Mesendoderm (in vitro differentiated cells): ENCODE measurements at regions not wholly inside any gene's neighbourhood (a gene's known extent, or its start where the extent isn't known, plus 50 kb on each side); places are given as distances from the start of the nearest gene placed in this dataset.
A peak's percentile ranks its signal among the peaks of the same experiment; 100 is the strongest.

Experiments
- DNase-seq: peaks from one replicate; pipeline ENCODE4 v3.0.0; 2013
- H2AK5ac ChIP-seq: 2 replicates; pipeline ENCODE4 v1.6.1; 2013; ENCODE audit warnings: low read length, inconsistent platforms
- H2BK120ac ChIP-seq: 2 replicates; pipeline ENCODE4 v1.6.1; 2013; ENCODE audit warnings: low read depth, mild to moderate bottlenecking, low read length, moderate library complexity, mixed read lengths
- H2BK15ac ChIP-seq: replicated peaks from 2 replicates; pipeline ENCODE4 v1.6.1; 2013; ENCODE audit warnings: low read depth, mild to moderate bottlenecking, moderate library complexity
- H2BK5ac ChIP-seq: 2 replicates; pipeline ENCODE4 v1.6.1; 2013; ENCODE audit warnings: low read length, inconsistent platforms
- H3K18ac ChIP-seq: 2 replicates; pipeline ENCODE4 v1.6.1; 2013; ENCODE audit warnings: mild to moderate bottlenecking, low read length, mixed read lengths
- H3K23ac ChIP-seq: one replicate; pipeline ENCODE4 v1.6.1; 2013; ENCODE audit warnings: low read length
- H3K27ac ChIP-seq: 2 replicates; pipeline ENCODE4 v1.5.1; 2013; ENCODE audit warnings: low read depth, mild to moderate bottlenecking, inconsistent platforms, low read length, moderate library complexity
- H3K27me3 ChIP-seq: 2 replicates; pipeline ENCODE4 v1.6.1; 2013; ENCODE audit warnings: low read length, control low read depth, mild to moderate bottlenecking, inconsistent platforms; ENCODE audit not compliant: insufficient read depth, poor library complexity
- H3K36me3 ChIP-seq: 2 replicates; pipeline ENCODE4 v1.6.1; 2013; ENCODE audit warnings: low read length, inconsistent platforms; ENCODE audit not compliant: control insufficient read depth, insufficient read depth
- H3K4ac ChIP-seq: one replicate; pipeline ENCODE4 v1.6.1; 2013; ENCODE audit warnings: low read depth, mild to moderate bottlenecking, low read length, moderate library complexity
- H3K4me1 ChIP-seq: 2 replicates; pipeline ENCODE4 v1.6.1; 2013; ENCODE audit warnings: low read depth, low read length, inconsistent platforms; ENCODE audit not compliant: control insufficient read depth
- H3K4me2 ChIP-seq: 2 replicates; pipeline ENCODE4 v1.6.1; 2013; ENCODE audit warnings: low read length
- H3K4me3 ChIP-seq: 2 replicates; pipeline ENCODE4 v1.5.1; 2013; ENCODE audit warnings: mild to moderate bottlenecking, low read length
- H3K56ac ChIP-seq: one replicate; pipeline ENCODE4 v1.6.1; 2013; ENCODE audit warnings: low read length
- H3K79me1 ChIP-seq: 2 replicates; pipeline ENCODE4 v1.6.1; 2013; ENCODE audit warnings: low read length, inconsistent platforms
- H3K79me2 ChIP-seq: 2 replicates; pipeline ENCODE4 v1.6.1; 2013; ENCODE audit warnings: mild to moderate bottlenecking, low read length; ENCODE audit not compliant: control insufficient read depth, insufficient read depth
- H3K9ac ChIP-seq: 2 replicates; pipeline ENCODE4 v1.6.1; 2013; ENCODE audit warnings: low read length, inconsistent platforms
- H4K5ac ChIP-seq: one replicate; pipeline ENCODE4 v1.6.1; 2013; ENCODE audit warnings: low read length
- H4K8ac ChIP-seq: one replicate; pipeline ENCODE4 v1.6.1; 2013; ENCODE audit warnings: low read depth, mild to moderate bottlenecking, control low read depth, low read length, moderate library complexity
- WGBS: extraction: QIAGEN DNeasy Blood & Tissue Kit; methylation state at CpG from one replicate; pipeline ENCODE4 v1.1.7; 2013; ENCODE audit warnings: low lambda C conversion rate, missing lambda C conversion rate; ENCODE audit not compliant: insufficient coverage; ENCODE audit errors: extremely low coverage; 5-methylcytosine and 5-hydroxymethylcytosine counted together

- WGBS = no CpG with 5 or more reads among the region's 2 CpGs
Measured at GRCh38 chr5:155765715-155766114, 561.2 kb upstream of the SGCD start.

GRCh38 chr5:155767470-155767869 is 559.5 kb upstream of the SGCD start:
- Histone ChIP-seq H2BK5ac (no peak overlapping the region), H4K5ac (no peak overlapping the region), H3K4me2 (no peak overlapping the region), H3K18ac (no peak overlapping the region), H3K4me3 (no peak overlapping the region), H3K36me3 (no peaks in the 10 kb centered on the region), H3K79me1 (no peaks in the 10 kb centered on the region), H2AK5ac (no peak overlapping the region), H4K8ac (no peak overlapping the region), H3K9ac (no peak overlapping the region), H3K27me3 (no peaks in the 10 kb centered on the region), H3K4ac (no peak overlapping the region), H2BK15ac (no peak overlapping the region), H3K56ac (no peak overlapping the region), H3K4me1 (no peaks in the 10 kb centered on the region), H3K23ac (no peak overlapping the region), H2BK120ac (no peak overlapping the region), H3K79me2 (no peaks in the 10 kb centered on the region), H3K27ac (no peak overlapping the region)
- no CpG with 5 or more reads among the region's 2 CpGs for WGBS
- DNase-seq = no peak

More at GRCh38 chr5:155765715-155766114, 561.2 kb upstream of the SGCD start:
- Histone ChIP-seq H2BK5ac (no peak overlapping the region), H2BK15ac (no peak overlapping the region), H3K27me3 (no peaks in the 10 kb centered on the region), H3K79me1 (no peaks in the 10 kb centered on the region), H3K56ac (no peak overlapping the region), H3K4me1 (no peaks in the 10 kb centered on the region), H3K4me3 (no peak overlapping the region), H3K4me2 (no peak overlapping the region), H4K5ac (no peak overlapping the region), H3K27ac (no peak overlapping the region), H4K8ac (no peak overlapping the region), H3K4ac (no peak overlapping the region), H3K18ac (no peak overlapping the region), H3K79me2 (no peaks in the 10 kb centered on the region), H2BK120ac (no peak overlapping the region), H3K23ac (no peak overlapping the region), H3K9ac (no peak overlapping the region), H2AK5ac (no peak overlapping the region), H3K36me3 (no peaks in the 10 kb centered on the region)
- no peak for DNase-seq

- Histone ChIP-seq H3K23ac (no peak overlapping the region), H2BK15ac (no peak overlapping the region), H2AK5ac (no peak overlapping the region), H3K4me2 (no peak overlapping the region), H2BK5ac (no peak overlapping the region), H3K4me3 (no peak overlapping the region), H3K79me1 (no peaks in the 10 kb centered on the region), H2BK120ac (no peak overlapping the region), H4K5ac (no peak overlapping the region), H3K56ac (no peak overlapping the region), H3K4me1 (no peaks in the 10 kb centered on the region), H3K36me3 (no peaks in the 10 kb centered on the region), H4K8ac (no peak overlapping the region), H3K27me3 (no peaks in the 10 kb centered on the region), H3K9ac (no peak overlapping the region), H3K18ac (no peak overlapping the region), H3K79me2 (no peaks in the 10 kb centered on the region), H3K4ac (no peak overlapping the region), H3K27ac (no peak overlapping the region)
- WGBS = no CpG with 5 or more reads among the region's 3 CpGs
- no peak for DNase-seq
Measured at GRCh38 chr5:155768332-155768731, 558.6 kb upstream of the SGCD start.

- H4K8ac ChIP-seq = no peak overlapping the region
- peak; percentile 37 for DNase-seq
- no peak overlapping the region for H3K18ac ChIP-seq
- H3K79me1 ChIP-seq = no peaks in the 10 kb centered on the region
- H3K4me2 ChIP-seq = no peak overlapping the region
- no peak overlapping the region for H4K5ac ChIP-seq
- H3K23ac ChIP-seq = no peak overlapping the region
- H3K4me3 ChIP-seq = no peak overlapping the region
- WGBS = no CpG with 5 or more reads among the region's 4 CpGs
- H3K27me3 ChIP-seq = no peaks in the 10 kb centered on the region
- H2BK120ac ChIP-seq = no peak overlapping the region
- H3K79me2 ChIP-seq = no peaks in the 10 kb centered on the region
- no peak overlapping the region for H3K27ac ChIP-seq
- no peaks in the 10 kb centered on the region for H3K4me1 ChIP-seq
- H3K36me3 ChIP-seq = no peaks in the 10 kb centered on the region
- no peak overlapping the region for H2BK5ac ChIP-seq
- H2BK15ac ChIP-seq = no peak overlapping the region
- no peak overlapping the region for H3K56ac ChIP-seq
- H3K4ac ChIP-seq = no peak overlapping the region
- no peak overlapping the region for H3K9ac ChIP-seq
- no peak overlapping the region for H2AK5ac ChIP-seq
Measured at GRCh38 chr5:155772009-155772662, 554.8 kb upstream of the SGCD start.

GRCh38 chr5:155773680-155774079 is 553.3 kb upstream of the SGCD start:
- Histone ChIP-seq H3K4me2 (no peak overlapping the region), H3K56ac (no peak overlapping the region), H3K4ac (no peak overlapping the region), H2BK15ac (no peak overlapping the region), H3K18ac (no peak overlapping the region), H3K23ac (no peak overlapping the region), H3K4me1 (no peaks in the 10 kb centered on the region), H4K5ac (no peak overlapping the region), H3K36me3 (no peaks in the 10 kb centered on the region), H4K8ac (no peak overlapping the region), H2BK5ac (no peak overlapping the region), H3K9ac (no peak overlapping the region), H3K27ac (no peak overlapping the region), H3K79me2 (no peaks in the 10 kb centered on the region), H2AK5ac (no peak overlapping the region), H3K4me3 (no peak overlapping the region), H2BK120ac (no peak overlapping the region), H3K27me3 (no peaks in the 10 kb centered on the region), H3K79me1 (no peaks in the 10 kb centered on the region)
- WGBS = no CpG with 5 or more reads among the region's 2 CpGs
- no peak for DNase-seq

- no peaks in the 10 kb centered on the region for H3K36me3 ChIP-seq
- H3K4me1 ChIP-seq = no peaks in the 10 kb centered on the region
- no CpG with 5 or more reads among the region's 3 CpGs for WGBS
- no peak overlapping the region for H3K27ac ChIP-seq
- H3K18ac ChIP-seq = no peak overlapping the region
- no peak overlapping the region for H3K9ac ChIP-seq
- no peak overlapping the region for H3K4me2 ChIP-seq
- no peaks in the 10 kb centered on the region for H3K79me2 ChIP-seq
- H2BK15ac ChIP-seq = no peak overlapping the region
- no peak overlapping the region for H4K5ac ChIP-seq
- no peak overlapping the region for H3K4ac ChIP-seq
- no peak overlapping the region for H2BK120ac ChIP-seq
- no peaks in the 10 kb centered on the region for H3K79me1 ChIP-seq
- H2BK5ac ChIP-seq = no peak overlapping the region
- H3K4me3 ChIP-seq = no peak overlapping the region
- no peak overlapping the region for H3K23ac ChIP-seq
- no peak overlapping the region for H4K8ac ChIP-seq
- no peaks in the 10 kb centered on the region for H3K27me3 ChIP-seq
- no peak for DNase-seq
- no peak overlapping the region for H2AK5ac ChIP-seq
- no peak overlapping the region for H3K56ac ChIP-seq
Measured at GRCh38 chr5:155780260-155780659, 546.7 kb upstream of the SGCD start.
